ENCODE measurements at regions not wholly inside any gene's neighbourhood (a gene's known extent, or its start where the extent isn't known, plus 50 kb on each side); places are given as distances from the start of the nearest gene placed in this dataset.
"Not testable (repeated sequence)": the region's sequence is repeated elsewhere in the genome, so short reads cannot be mapped to it uniquely, and the experiment has no call there.

- TF ChIP-seq CTCF (conservative IDR thresholded peaks at IDR 0.05; ENCODE audit: low read depth, low read length): peak; percentile 43
- no peak overlapping the region for H3K4me3 ChIP-seq (ENCODE audit: low read length)
- DNase-seq (ENCODE audit: low read depth): no peak
Measured at GRCh38 chr7:4479367-4480039, 202.6 kb upstream of the FOXK1 start.

- DNase-seq (ENCODE audit: low read depth); H3K4me3 ChIP-seq (ENCODE audit: low read length): not testable (repeated sequence)
Measured at GRCh38 chr7:4480131-4480530, 202.0 kb upstream of the FOXK1 start.

- DNase-seq (ENCODE audit: low read depth): no peak
- no peak overlapping the region for H3K4me3 ChIP-seq (ENCODE audit: low read length)
- TF ChIP-seq CTCF (conservative IDR thresholded peaks at IDR 0.05; ENCODE audit: low read depth, low read length): no peak
Measured at GRCh38 chr7:4483851-4484250, 198.2 kb upstream of the FOXK1 start.

GRCh38 chr7:4484545-4484944, 197.6 kb upstream of the FOXK1 start:
- no peak for TF ChIP-seq CTCF (conservative IDR thresholded peaks at IDR 0.05; ENCODE audit: low read depth, low read length)
- no peak for DNase-seq (ENCODE audit: low read depth)
- no peak overlapping the region for H3K4me3 ChIP-seq (ENCODE audit: low read length)

- no peak overlapping the region for H3K4me3 ChIP-seq (ENCODE audit: low read length)
- TF ChIP-seq CTCF (conservative IDR thresholded peaks at IDR 0.05; ENCODE audit: low read depth, low read length): no peak
- DNase-seq (ENCODE audit: low read depth): no peak
Measured at GRCh38 chr7:4486907-4487306, 195.2 kb upstream of the FOXK1 start.

GRCh38 chr7:4496911-4497310, 185.2 kb upstream of the FOXK1 start:
- not testable (repeated sequence) for DNase-seq (ENCODE audit: low read depth); H3K4me3 ChIP-seq (ENCODE audit: low read length)

- H3K4me3 ChIP-seq (ENCODE audit: low read length): no peak overlapping the region
- no peak for DNase-seq (ENCODE audit: low read depth)
- no peak for TF ChIP-seq CTCF (conservative IDR thresholded peaks at IDR 0.05; ENCODE audit: low read depth, low read length)
Measured at GRCh38 chr7:4500812-4501211, 181.3 kb upstream of the FOXK1 start.

GRCh38 chr7:4507886-4508285, 174.2 kb upstream of the FOXK1 start:
- not testable (repeated sequence) for DNase-seq (ENCODE audit: low read depth); H3K4me3 ChIP-seq (ENCODE audit: low read length)

- no peak overlapping the region for H3K4me3 ChIP-seq (ENCODE audit: low read length)
- no peak for TF ChIP-seq CTCF (conservative IDR thresholded peaks at IDR 0.05; ENCODE audit: low read depth, low read length)
- no peak for DNase-seq (ENCODE audit: low read depth)
Measured at GRCh38 chr7:4513450-4513849, 168.6 kb upstream of the FOXK1 start.

Measured in retinal pigment epithelial cell (primary cell).